Hematopoietic multipotent progenitor cell treated with erythropoietin and hydrocortisone succinate and interleukin-3 and kit ligand, for 17 days (in vitro differentiated cells): ENCODE measurements at regions not wholly inside any gene's neighbourhood (a gene's known extent, or its start where the extent isn't known, plus 50 kb on each side); places are given as distances from the start of the nearest gene placed in this dataset.
"Not testable (repeated sequence)": the region's sequence is repeated elsewhere in the genome, so short reads cannot be mapped to it uniquely, and the experiment has no call there.

Experiments used
- DNase-seq: peaks from one replicate; pipeline ENCODE4 v3.0.0-alpha.2; 2015; ENCODE audit warnings: low spot score

GRCh38 chr21:35801391-35801790 lies 258.9 kb downstream of the SETD4 start:
- no peak for DNase-seq

- DNase-seq, result not testable (repeated sequence)
Measured at GRCh38 chr21:35800796-35801385, 259.4 kb downstream of the SETD4 start.

GRCh38 chr21:35796844-35797243 lies 263.5 kb downstream of the SETD4 start:
- no peak for DNase-seq

- DNase-seq, result not testable (repeated sequence)
Measured at GRCh38 chr21:35794527-35794926, 265.8 kb downstream of the SETD4 start.

GRCh38 chr21:35792569-35793305 lies 267.6 kb downstream of the SETD4 start:
- DNase-seq, result no peak

- DNase-seq, result no peak
Measured at GRCh38 chr21:35791541-35792325, 268.6 kb downstream of the SETD4 start.

GRCh38 chr21:35783721-35784120 lies 276.6 kb downstream of the SETD4 start:
- DNase-seq, result no peak

- no peak for DNase-seq
Measured at GRCh38 chr21:35782667-35783066, 277.7 kb downstream of the SETD4 start.

- DNase-seq, result no peak
Measured at GRCh38 chr21:35780983-35781382, 279.3 kb downstream of the SETD4 start.

GRCh38 chr21:35779690-35780570 lies 280.4 kb downstream of the SETD4 start:
- no peak for DNase-seq

- DNase-seq, result no peak
Measured at GRCh38 chr21:35779167-35779566, 281.2 kb downstream of the SETD4 start.

GRCh38 chr21:35777081-35777480 lies 283.2 kb downstream of the SETD4 start:
- no peak for DNase-seq

- DNase-seq, result no peak
Measured at GRCh38 chr21:35775778-35776544, 284.4 kb downstream of the SETD4 start.

- DNase-seq, result no peak
Measured at GRCh38 chr21:35770101-35770945, 290.0 kb downstream of the SETD4 start.

- no peak for DNase-seq
Measured at GRCh38 chr21:35768187-35768586, 292.1 kb downstream of the SETD4 start.

GRCh38 chr21:35764586-35764985 lies 295.7 kb downstream of the SETD4 start:
- no peak for DNase-seq

GRCh38 chr21:35764077-35764476 lies 296.2 kb downstream of the SETD4 start:
- DNase-seq, result no peak

GRCh38 chr21:35754583-35754982 lies 305.7 kb downstream of the SETD4 start:
- no peak for DNase-seq

- no peak for DNase-seq
Measured at GRCh38 chr21:35753308-35753707, 307.0 kb downstream of the SETD4 start.

GRCh38 chr21:35751171-35751570 lies 309.2 kb downstream of the SETD4 start:
- no peak for DNase-seq
